Transverse colon (tissue), 4 donors: ENCODE measurements at regions not wholly inside any gene's neighbourhood (a gene's known extent, or its start where the extent isn't known, plus 50 kb on each side); places are given as distances from the start of the nearest gene placed in this dataset.

ENCODE experiments used
- CTCF ChIP-seq, 5 experiments: fragments of 200-600 bp in 3 of 5; fragments of 450-650 bp in 2 of 5; sonication (generic) in 3 of 5; IDR thresholded peaks; 1 replicate in 2 of 5; 2 replicates in 3 of 5; pipeline ENCODE4 v1.5.1; 2016 to 2017; ENCODE audit warnings: antibody characterized with exemption in 5 of 5, inconsistent platforms in 3 of 5, mild to moderate bottlenecking in 2 of 5, moderate library complexity in 1 of 5
- POLR2A ChIP-seq: fragments of 450-650 bp; IDR thresholded peaks from one replicate; pipeline ENCODE4 v1.6.1; 2016; ENCODE audit warnings: antibody characterized with exemption, mild to moderate bottlenecking, moderate library complexity
- POLR2AphosphoS5 ChIP-seq, 3 donors: sonication (generic); formaldehyde crosslinking; IDR thresholded peaks; one replicate each; pipeline ENCODE4 v1.6.1; 2016; ENCODE audit warnings: antibody characterized with exemption in 3 of 3

DNA sequence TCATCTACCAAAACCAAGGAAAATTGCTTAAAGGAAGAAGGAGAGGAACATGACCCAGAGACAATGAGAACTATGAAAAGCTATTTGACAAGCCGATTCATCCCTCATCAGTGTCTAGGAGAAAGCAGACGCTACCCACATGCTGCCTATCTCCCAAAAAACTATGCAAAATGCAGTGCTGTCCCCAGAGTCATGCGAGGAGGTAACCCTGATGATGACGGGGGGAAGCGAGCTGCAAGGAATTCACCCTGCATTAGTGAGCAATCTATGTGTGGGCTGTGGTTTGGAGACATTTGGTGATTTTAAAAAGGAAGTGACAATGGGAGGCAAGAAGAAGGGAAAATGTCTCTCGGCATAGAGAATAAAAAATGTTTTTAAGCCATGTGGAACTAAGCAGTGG lies 472.7 kb downstream of the CMPK2 start:
- TF ChIP-seq POLR2A (no peak), CTCF (IDR thresholded peaks at IDR 0.05) (no peak), POLR2AphosphoS5 (IDR thresholded peaks at IDR 0.05) (no peak)
